HepG2 (cell line): ENCODE measurements at regions not wholly inside any gene's neighbourhood (a gene's known extent, or its start where the extent isn't known, plus 50 kb on each side); places are given as distances from the start of the nearest gene placed in this dataset.

Experiments
- ATAC-seq: fragments of 200-7000 bp; cut with Tn5 transposase; 3 replicates; pipeline ENCODE4 v1.9.1; 2020; ENCODE audit warnings: mild to moderate bottlenecking, moderate library complexity
- BruUV-seq: library from RNA; stranded (reverse); fragments of 400-500 nt; replicated peaks from 2 replicates; lab custom pipeline; 2021; lab: Mats Ljungman, UMichigan
- CTCF ChIA-PET: fragments of 300-600 bp; formaldehyde crosslinking; extraction: SDS; loops from one replicate; lab custom pipeline; 2021; ENCODE audit warnings: low total read pairs, inconsistent platforms, low intra/inter-chr PET ratio; lab: Yijun Ruan, JAX
- POLR2A ChIA-PET: fragments of 350-600 bp; sonication (Branson Sonifier 250); formaldehyde crosslinking; loops from one replicate; lab custom pipeline; 2020; ENCODE audit warnings: antibody characterized with exemption, inconsistent platforms; lab: Yijun Ruan, JAX
- DNase-seq: peaks from one replicate; pipeline ENCODE4 v3.0.0-alpha.2; 2015; ENCODE audit warnings: low spot score
- FAIRE-seq: peaks from 3 replicates; lab custom pipeline; 2011; peaks lifted over from hg19 to GRCh38; lab: Jason Lieb, UNC
- H2AFZ ChIP-seq: one replicate; pipeline ENCODE4 v1.6.1; 2011; ENCODE audit warnings: low read length, inconsistent platforms
- H3K27ac ChIP-seq: fragments of 300-600 bp; 3 replicates; pipeline ENCODE4 v1.8.0; 2011; ENCODE audit warnings: mixed run types, mild to moderate bottlenecking, mixed read lengths, low read length, inconsistent platforms; ENCODE audit not compliant: insufficient read depth; ENCODE audit errors: extremely low read length
- H3K27me3 ChIP-seq, 2 experiments: fragments of 200-600 bp in 1 of 2; 2 replicates in 1 of 2; 3 replicates in 1 of 2; pipeline versions ENCODE4 v1.6.0 to v1.8.0; 2011; ENCODE audit warnings: low read length in 2 of 2, mild to moderate bottlenecking in 2 of 2, moderate library complexity in 2 of 2, inconsistent platforms in 1 of 2; ENCODE audit not compliant: insufficient read depth in 2 of 2, control insufficient read depth in 1 of 2
- H3K36me3 ChIP-seq, 2 experiments: fragments of 200-600 bp in 1 of 2; replicated peaks in 1 of 2; 2 replicates in 1 of 2; 3 replicates in 1 of 2; pipeline versions ENCODE4 v1.5.1 to v1.8.0; 2011; ENCODE audit warnings: low read length in 2 of 2, inconsistent platforms in 1 of 2; ENCODE audit not compliant: insufficient read depth in 2 of 2, control insufficient read depth in 1 of 2
- H3K4me1 ChIP-seq: 2 replicates; pipeline ENCODE4 v1.5.1; 2012; ENCODE audit warnings: low read length, inconsistent platforms; ENCODE audit not compliant: insufficient read depth
- H3K4me2 ChIP-seq: 2 replicates; pipeline ENCODE4 v1.6.0; 2011; ENCODE audit warnings: low read depth, low read length, inconsistent platforms
- H3K4me3 ChIP-seq, 3 experiments: fragments of 200-600 bp in 1 of 3; sonication (generic), shearing (Covaris generic) in 1 of 3; replicated peaks in 1 of 3; 2 replicates each; pipeline ENCODE4 v1.5.1; 2011 to 2016; ENCODE audit warnings: low read length in 3 of 3, inconsistent platforms in 2 of 3, low read depth in 2 of 3, mild to moderate bottlenecking in 2 of 3, control low read depth in 1 of 3, mixed read lengths in 1 of 3; ENCODE audit not compliant: insufficient read depth in 1 of 3
- H3K79me2 ChIP-seq: one replicate; pipeline ENCODE4 v1.6.1; 2011; ENCODE audit warnings: low read length, inconsistent platforms; ENCODE audit not compliant: insufficient read depth
- H3K9ac ChIP-seq: 2 replicates; pipeline ENCODE4 v1.6.0; 2011; ENCODE audit warnings: mild to moderate bottlenecking, low read depth, low read length, inconsistent platforms; ENCODE audit not compliant: insufficient read depth
- H3K9me3 ChIP-seq: 2 replicates; pipeline ENCODE4 v1.5.1; 2012; ENCODE audit warnings: mild to moderate bottlenecking, low read length
- H4K20me1 ChIP-seq: 2 replicates; pipeline ENCODE4 v1.6.0; 2011; ENCODE audit warnings: inconsistent platforms, mild to moderate bottlenecking, low read length, moderate library complexity; ENCODE audit not compliant: insufficient read depth
- HES4 ChIP-seq: sonication (generic); formaldehyde crosslinking; IDR thresholded peaks from 2 replicates; pipeline ENCODE4 v1.9.0; 2021; ENCODE audit warnings: mild to moderate bottlenecking, missing genetic modification reagents, borderline replicate concordance
- ISX ChIP-seq: sonication (generic); formaldehyde crosslinking; conservative IDR thresholded peaks from 2 replicates; pipeline ENCODE4 v1.5.0; 2020; ENCODE audit warnings: missing genetic modification reagents
- KDM4B ChIP-seq: sonication (generic); formaldehyde crosslinking; IDR thresholded peaks from 2 replicates; pipeline ENCODE4 v1.4.0; 2020; ENCODE audit warnings: missing genetic modification reagents
- KLF6 ChIP-seq: IDR thresholded peaks from 2 replicates; pipeline ENCODE4 v1.8.0; 2016; ENCODE audit warnings: missing biosample characterization, missing genetic modification reagents
- MBNL3 ChIP-seq: fragments of 250-450 bp; sonication (Bioruptor Pico); conservative IDR thresholded peaks from 2 replicates; pipeline ENCODE4 v1.8.0; 2022; ENCODE audit warnings: mild to moderate bottlenecking, inconsistent platforms
- PLRG1 ChIP-seq: fragments of 450-650 bp; conservative IDR thresholded peaks from 2 replicates; pipeline ENCODE4 v1.6.1; 2016
- SATB2 ChIP-seq: sonication (generic); formaldehyde crosslinking; IDR thresholded peaks from 2 replicates; pipeline ENCODE4 v1.5.0; 2020; ENCODE audit warnings: missing genetic modification reagents
- TARDBP ChIP-seq: sonication (generic); formaldehyde crosslinking; IDR thresholded peaks from 2 replicates; pipeline ENCODE4 v1.8.0; 2022; ENCODE audit warnings: mild to moderate bottlenecking, missing genetic modification reagents
- THAP8 ChIP-seq: sonication (generic); formaldehyde crosslinking; IDR thresholded peaks from 2 replicates; pipeline ENCODE4 v1.5.1; 2020; ENCODE audit warnings: missing genetic modification reagents, mild to moderate bottlenecking, borderline replicate concordance
- TRIM22 ChIP-seq: fragments of 450-650 bp; IDR thresholded peaks from 2 replicates; pipeline ENCODE4 v1.6.1; 2017
- ZFP1 ChIP-seq: IDR thresholded peaks from 2 replicates; pipeline ENCODE4 v1.6.1; 2016
- ZNF564 ChIP-seq: sonication (generic); formaldehyde crosslinking; IDR thresholded peaks from 2 replicates; pipeline ENCODE4 v1.8.1; 2023; ENCODE audit warnings: mild to moderate bottlenecking, missing genetic modification reagents
- ZNF782 ChIP-seq: sonication (generic); formaldehyde crosslinking; IDR thresholded peaks from 2 replicates; pipeline ENCODE4 v1.4.0; 2020; ENCODE audit warnings: missing genetic modification reagents, mild to moderate bottlenecking, borderline replicate concordance
- ZSCAN29 ChIP-seq: sonication (generic); formaldehyde crosslinking; conservative IDR thresholded peaks from 2 replicates; pipeline ENCODE4 v1.4.0; 2020; ENCODE audit warnings: mild to moderate bottlenecking, missing genetic modification reagents
- WGBS: methylation state at CpG from one replicate; pipeline ENCODE4 v1.1.6; 2017; ENCODE audit warnings: low lambda C conversion rate; 5-methylcytosine and 5-hydroxymethylcytosine counted together
- in situ Hi-C: cut with HindIII; loops from 2 replicates; pipeline ENCODE4 v1.10.0; 2017; ENCODE audit warnings: low pct_unique_long_range_greater_than_20kb; ENCODE audit not compliant: extremely low pct_ligation_motif_present
- intact Hi-C: fragments of 100-400 bp; cut with micrococcal nuclease; formaldehyde crosslinking; loops from one replicate; pipeline ENCODE4 v1.10.0; 2022; ENCODE audit not compliant: unreplicated experiment
- TF ChIP-seq, protein P1 (sequence below): sonication (generic); formaldehyde crosslinking; IDR thresholded peaks from 2 replicates; pipeline ENCODE4 v1.4.0; 2020; ENCODE audit warnings: low read depth, missing genetic modification reagents
- TF ChIP-seq, protein P2 (sequence below): sonication (generic); formaldehyde crosslinking; IDR thresholded peaks from 2 replicates; pipeline ENCODE4 v1.8.0; 2022; ENCODE audit warnings: low read depth, missing genetic modification reagents
- TF ChIP-seq, protein P3 (sequence below): sonication (generic); formaldehyde crosslinking; IDR thresholded peaks from 2 replicates; pipeline ENCODE4 v1.4.0; 2020; ENCODE audit warnings: missing genetic modification reagents, mild to moderate bottlenecking, borderline replicate concordance

GRCh38 chr18:27501671-27502070 lies 316.6 kb upstream of the CHST9 start:
- POLR2A ChIA-PET, result no interaction called here
- 0% methylated on average over 3 of the region's 4 CpGs for WGBS
- Histone ChIP-seq H3K4me2 (no peak overlapping the region), H4K20me1 (no peaks in the 10 kb centered on the region), H3K79me2 (no peaks in the 10 kb centered on the region), H3K9me3 (no peaks in the 10 kb centered on the region), H3K27me3 (no peaks in the 10 kb centered on the region), H3K9ac (no peak overlapping the region), H3K4me1 (no peaks in the 10 kb centered on the region), H3K27ac (no peak overlapping the region), H3K36me3 (no peaks in the 10 kb centered on the region), H3K4me3 (no peak overlapping the region), H2AFZ (no peak overlapping the region)
- in situ Hi-C loops (no loop called here), intact Hi-C loops (no loop called here)
- DNase-seq (no peak), ATAC-seq (no peak), FAIRE-seq (no peak)
- no TSS peak for BruUV-seq
- CTCF ChIA-PET, result no interaction called here
- TF ChIP-seq ZSCAN29 (CRISPR knock-in tag) (no peak), KDM4B (CRISPR knock-in tag) (no peak), KLF6 (CRISPR knock-in tag) (no peak), ZFP1 (CRISPR knock-in tag) (no peak), THAP8 (no peak), SATB2 (CRISPR knock-in tag) (no peak), HES4 (no peak), TARDBP (CRISPR knock-in tag) (no peak), PLRG1 (no peak), MBNL3 (CRISPR knock-in tag) (no peak), ZNF782 (no peak), TRIM22 (no peak), ZNF564 (CRISPR knock-in tag) (no peak), ISX (CRISPR knock-in tag) (no peak)
- TF ChIP-seq, protein P1, sequence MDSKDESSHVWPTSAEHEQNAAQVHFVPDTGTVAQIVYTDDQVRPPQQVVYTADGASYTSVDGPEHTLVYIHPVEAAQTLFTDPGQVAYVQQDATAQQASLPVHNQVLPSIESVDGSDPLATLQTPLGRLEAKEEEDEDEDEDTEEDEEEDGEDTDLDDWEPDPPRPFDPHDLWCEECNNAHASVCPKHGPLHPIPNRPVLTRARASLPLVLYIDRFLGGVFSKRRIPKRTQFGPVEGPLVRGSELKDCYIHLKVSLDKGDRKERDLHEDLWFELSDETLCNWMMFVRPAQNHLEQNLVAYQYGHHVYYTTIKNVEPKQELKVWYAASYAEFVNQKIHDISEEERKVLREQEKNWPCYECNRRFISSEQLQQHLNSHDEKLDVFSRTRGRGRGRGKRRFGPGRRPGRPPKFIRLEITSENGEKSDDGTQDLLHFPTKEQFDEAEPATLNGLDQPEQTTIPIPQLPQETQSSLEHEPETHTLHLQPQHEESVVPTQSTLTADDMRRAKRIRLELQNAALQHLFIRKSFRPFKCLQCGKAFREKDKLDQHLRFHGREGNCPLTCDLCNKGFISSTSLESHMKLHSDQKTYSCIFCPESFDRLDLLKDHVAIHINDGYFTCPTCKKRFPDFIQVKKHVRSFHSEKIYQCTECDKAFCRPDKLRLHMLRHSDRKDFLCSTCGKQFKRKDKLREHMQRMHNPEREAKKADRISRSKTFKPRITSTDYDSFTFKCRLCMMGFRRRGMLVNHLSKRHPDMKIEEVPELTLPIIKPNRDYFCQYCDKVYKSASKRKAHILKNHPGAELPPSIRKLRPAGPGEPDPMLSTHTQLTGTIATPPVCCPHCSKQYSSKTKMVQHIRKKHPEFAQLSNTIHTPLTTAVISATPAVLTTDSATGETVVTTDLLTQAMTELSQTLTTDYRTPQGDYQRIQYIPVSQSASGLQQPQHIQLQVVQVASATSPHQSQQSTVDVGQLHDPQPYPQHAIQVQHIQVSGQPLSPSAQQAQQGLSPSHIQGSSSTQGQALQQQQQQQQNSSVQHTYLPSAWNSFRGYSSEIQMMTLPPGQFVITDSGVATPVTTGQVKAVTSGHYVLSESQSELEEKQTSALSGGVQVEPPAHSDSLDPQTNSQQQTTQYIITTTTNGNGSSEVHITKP (CRISPR knock-in tag), result no peak
- TF ChIP-seq, protein P2, sequence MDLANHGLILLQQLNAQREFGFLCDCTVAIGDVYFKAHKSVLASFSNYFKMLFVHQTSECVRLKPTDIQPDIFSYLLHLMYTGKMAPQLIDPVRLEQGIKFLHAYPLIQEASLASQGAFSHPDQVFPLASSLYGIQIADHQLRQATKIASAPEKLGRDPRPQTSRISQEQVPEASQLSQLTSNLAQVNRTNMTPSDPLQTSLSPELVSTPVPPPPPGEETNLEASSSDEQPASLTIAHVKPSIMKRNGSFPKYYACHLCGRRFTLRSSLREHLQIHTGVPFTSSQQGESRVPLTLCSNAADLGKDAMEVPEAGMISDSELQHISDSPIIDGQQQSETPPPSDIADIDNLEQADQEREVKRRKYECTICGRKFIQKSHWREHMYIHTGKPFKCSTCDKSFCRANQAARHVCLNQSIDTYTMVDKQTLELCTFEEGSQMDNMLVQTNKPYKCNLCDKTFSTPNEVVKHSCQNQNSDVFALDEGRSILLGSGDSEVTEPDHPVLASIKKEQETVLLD, result no peak
- TF ChIP-seq, protein P3, sequence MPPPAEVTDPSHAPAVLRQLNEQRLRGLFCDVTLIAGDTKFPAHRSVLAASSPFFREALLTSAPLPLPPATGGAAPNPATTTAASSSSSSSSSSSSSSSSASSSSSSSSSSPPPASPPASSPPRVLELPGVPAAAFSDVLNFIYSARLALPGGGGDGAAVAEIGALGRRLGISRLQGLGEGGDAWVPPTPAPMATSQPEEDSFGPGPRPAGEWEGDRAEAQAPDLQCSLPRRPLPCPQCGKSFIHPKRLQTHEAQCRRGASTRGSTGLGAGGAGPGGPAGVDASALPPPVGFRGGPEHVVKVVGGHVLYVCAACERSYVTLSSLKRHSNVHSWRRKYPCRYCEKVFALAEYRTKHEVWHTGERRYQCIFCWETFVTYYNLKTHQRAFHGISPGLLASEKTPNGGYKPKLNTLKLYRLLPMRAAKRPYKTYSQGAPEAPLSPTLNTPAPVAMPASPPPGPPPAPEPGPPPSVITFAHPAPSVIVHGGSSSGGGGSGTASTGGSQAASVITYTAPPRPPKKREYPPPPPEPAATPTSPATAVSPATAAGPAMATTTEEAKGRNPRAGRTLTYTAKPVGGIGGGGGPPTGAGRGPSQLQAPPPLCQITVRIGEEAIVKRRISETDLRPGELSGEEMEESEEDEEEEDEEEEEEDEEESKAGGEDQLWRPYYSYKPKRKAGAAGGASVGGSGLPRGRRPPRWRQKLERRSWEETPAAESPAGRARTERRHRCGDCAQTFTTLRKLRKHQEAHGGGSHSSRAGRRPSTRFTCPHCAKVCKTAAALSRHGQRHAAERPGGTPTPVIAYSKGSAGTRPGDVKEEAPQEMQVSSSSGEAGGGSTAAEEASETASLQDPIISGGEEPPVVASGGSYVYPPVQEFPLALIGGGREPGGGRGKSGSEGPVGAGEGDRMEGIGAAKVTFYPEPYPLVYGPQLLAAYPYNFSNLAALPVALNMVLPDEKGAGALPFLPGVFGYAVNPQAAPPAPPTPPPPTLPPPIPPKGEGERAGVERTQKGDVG (CRISPR knock-in tag), result no peak
